WI38 (cell line): ENCODE measurements at regions not wholly inside any gene's neighbourhood (a gene's known extent, or its start where the extent isn't known, plus 50 kb on each side); places are given as distances from the start of the nearest gene placed in this dataset.

ENCODE experiments used
- H3K4me3 ChIP-seq: 2 replicates; pipeline ENCODE4 v1.5.1; 2011; ENCODE audit warnings: low read depth, mild to moderate bottlenecking, control low read depth, low read length
- CTCF ChIP-seq: IDR thresholded peaks from 2 replicates; pipeline ENCODE4 v1.5.1; 2012; ENCODE audit warnings: low read depth, mild to moderate bottlenecking, control low read depth, low read length

- no peak overlapping the region for H3K4me3 ChIP-seq
Measured at GRCh38 chr4:66032571-66032970, 362.3 kb upstream of the EPHA5 start.

GRCh38 chr4:66028668-66029067 is 358.4 kb upstream of the EPHA5 start:
- no peak for TF ChIP-seq CTCF
- H3K4me3 ChIP-seq: no peak overlapping the region

More at GRCh38 chr4:66032571-66032970, 362.3 kb upstream of the EPHA5 start:
- no peak for TF ChIP-seq CTCF

- H3K4me3 ChIP-seq: no peak overlapping the region
- TF ChIP-seq CTCF: no peak
Measured at GRCh38 chr4:66023061-66023460, 352.8 kb upstream of the EPHA5 start.

GRCh38 chr4:66017671-66018070 is 347.4 kb upstream of the EPHA5 start:
- TF ChIP-seq CTCF: no peak
- H3K4me3 ChIP-seq: no peak overlapping the region

GRCh38 chr4:66016240-66016639 is 346.0 kb upstream of the EPHA5 start:
- H3K4me3 ChIP-seq: no peak overlapping the region
- no peak for TF ChIP-seq CTCF

- TF ChIP-seq CTCF: no peak
- H3K4me3 ChIP-seq: no peak overlapping the region
Measured at GRCh38 chr4:66014146-66014765, 344.0 kb upstream of the EPHA5 start.

- H3K4me3 ChIP-seq: no peak overlapping the region
- TF ChIP-seq CTCF: no peak
Measured at GRCh38 chr4:66000510-66001117, 330.3 kb upstream of the EPHA5 start.
